Liver (tissue), 8 donors: ENCODE measurements at regions not wholly inside any gene's neighbourhood (a gene's known extent, or its start where the extent isn't known, plus 50 kb on each side); places are given as distances from the start of the nearest gene placed in this dataset.
A peak's percentile ranks its signal among the peaks of the same experiment; 100 is the strongest.

ENCODE experiments used
- DNase-seq: peaks from one replicate; pipeline ENCODE4 v3.0.0-alpha.2; 2017; ENCODE audit warnings: low spot score
- H3K27ac ChIP-seq, 2 donors: one replicate each; pipeline ENCODE4 v1.7.0; 2013; ENCODE audit warnings: inconsistent platforms in 2 of 2, low read length in 2 of 2, control low read depth in 1 of 2, low read depth in 1 of 2, mild to moderate bottlenecking in 1 of 2
- H3K27me3 ChIP-seq, 4 donors: one replicate each; pipeline versions ENCODE4 v1.6.1 to v1.7.0; 2013; ENCODE audit warnings: low read length in 3 of 4, inconsistent platforms in 1 of 4, mild to moderate bottlenecking in 1 of 4, moderate library complexity in 1 of 4; ENCODE audit not compliant: control insufficient read depth in 4 of 4, insufficient read depth in 4 of 4
- H3K36me3 ChIP-seq, 4 donors: one replicate each; pipeline versions ENCODE4 v1.6.1 to v1.7.0; 2013; ENCODE audit warnings: low read length in 3 of 4, mild to moderate bottlenecking in 3 of 4, low read depth in 1 of 4, moderate library complexity in 1 of 4; ENCODE audit not compliant: control insufficient read depth in 4 of 4, insufficient read depth in 3 of 4
- H3K4me1 ChIP-seq, 4 donors: one replicate each; pipeline versions ENCODE4 v1.6.1 to v1.7.0; 2013; ENCODE audit warnings: low read length in 3 of 4, mild to moderate bottlenecking in 3 of 4, moderate library complexity in 1 of 4; ENCODE audit not compliant: control insufficient read depth in 4 of 4, insufficient read depth in 4 of 4
- H3K4me3 ChIP-seq, 3 donors: one replicate each; pipeline versions ENCODE4 v1.6.1 to v1.7.0; 2013; ENCODE audit warnings: low read length in 3 of 3, control low read depth in 1 of 3, low read depth in 1 of 3, mild to moderate bottlenecking in 1 of 3
- H3K9ac ChIP-seq, 2 donors: one replicate each; pipeline ENCODE4 v1.7.0; 2013; ENCODE audit warnings: low read length in 2 of 2, mild to moderate bottlenecking in 2 of 2, moderate library complexity in 2 of 2, control low read depth in 1 of 2, low read depth in 1 of 2
- H3K9me3 ChIP-seq, 4 donors: one replicate each; pipeline versions ENCODE4 v1.6.1 to v1.7.0; 2013; ENCODE audit warnings: low read length in 3 of 4; ENCODE audit not compliant: control insufficient read depth in 4 of 4
- EGR1 ChIP-seq, 2 donors: IDR thresholded peaks; 2 replicates each; pipeline ENCODE4 v1.6.1; 2016 to 2018; ENCODE audit warnings: antibody characterized with exemption in 2 of 2, low read depth in 2 of 2
- FOXA1 ChIP-seq: IDR thresholded peaks from 2 replicates; pipeline ENCODE4 v1.6.1; 2016; ENCODE audit warnings: antibody characterized with exemption
- FOXA2 ChIP-seq: IDR thresholded peaks from 2 replicates; pipeline ENCODE4 v1.6.1; 2016; ENCODE audit warnings: antibody characterized with exemption
- GABPA ChIP-seq, 2 donors: IDR thresholded peaks in 1 of 2; conservative IDR thresholded peaks in 1 of 2; 2 replicates each; pipeline ENCODE4 v1.6.1; 2016; ENCODE audit warnings: antibody characterized with exemption in 2 of 2, mild to moderate bottlenecking in 1 of 2, moderate library complexity in 1 of 2
- HNF4A ChIP-seq, 2 donors: conservative IDR thresholded peaks; 2 replicates each; pipeline ENCODE4 v1.6.1; 2016; ENCODE audit warnings: antibody characterized with exemption in 2 of 2, mild to moderate bottlenecking in 2 of 2
- HNF4G ChIP-seq: IDR thresholded peaks from 2 replicates; pipeline ENCODE4 v1.6.1; 2016; ENCODE audit warnings: antibody characterized with exemption
- JUND ChIP-seq, 2 donors: IDR thresholded peaks; 2 replicates each; pipeline ENCODE4 v1.6.1; 2016; ENCODE audit warnings: antibody characterized with exemption in 2 of 2
- MAX ChIP-seq: IDR thresholded peaks from 2 replicates; pipeline ENCODE4 v1.6.1; 2016; ENCODE audit warnings: antibody characterized with exemption
- NR2F2 ChIP-seq: IDR thresholded peaks from 2 replicates; pipeline ENCODE4 v1.6.1; 2016; ENCODE audit warnings: antibody characterized with exemption
- RAD21 ChIP-seq, 2 donors: IDR thresholded peaks; 2 replicates each; pipeline ENCODE4 v1.6.1; 2016; ENCODE audit warnings: antibody characterized with exemption in 2 of 2, mild to moderate bottlenecking in 2 of 2
- RXRA ChIP-seq, 2 donors: IDR thresholded peaks; 2 replicates each; pipeline ENCODE4 v1.6.1; 2017 to 2018; ENCODE audit warnings: antibody characterized with exemption in 2 of 2, mild to moderate bottlenecking in 1 of 2
- SP1 ChIP-seq: IDR thresholded peaks from 2 replicates; pipeline ENCODE4 v1.6.1; 2018; ENCODE audit warnings: antibody characterized with exemption, mild to moderate bottlenecking
- TAF1 ChIP-seq: conservative IDR thresholded peaks from 2 replicates; pipeline ENCODE4 v1.6.1; 2016; ENCODE audit warnings: antibody characterized with exemption, mild to moderate bottlenecking
- YY1 ChIP-seq: IDR thresholded peaks from 2 replicates; pipeline ENCODE4 v1.6.1; 2016; ENCODE audit warnings: antibody characterized with exemption, mild to moderate bottlenecking
- ZBTB33 ChIP-seq: IDR thresholded peaks from 2 replicates; pipeline ENCODE4 v1.6.1; 2016; ENCODE audit warnings: antibody characterized with exemption
- WGBS: extraction: QIAGEN DNeasy Blood & Tissue Kit; methylation state at CpG from one replicate; pipeline ENCODE4 v1.1.7; 2013; 5-methylcytosine and 5-hydroxymethylcytosine counted together
- TF ChIP-seq, protein P1 (sequence below): IDR thresholded peaks from 2 replicates; pipeline ENCODE4 v1.6.1; 2016; ENCODE audit warnings: antibody characterized with exemption
- TF ChIP-seq, protein P2 (sequence below): IDR thresholded peaks from 2 replicates; pipeline ENCODE4 v1.6.1; 2016; ENCODE audit warnings: antibody characterized with exemption, mild to moderate bottlenecking
- TF ChIP-seq, protein P3 (sequence below): fragments of 150-350 bp; IDR thresholded peaks from 2 replicates; pipeline ENCODE4 v1.5.1; 2017; ENCODE audit warnings: improper control_type of control experiment, low read depth, low read length; ENCODE audit not compliant: missing input control
- donor health status: healthy.
- donor health status: healthy.
- donor health status: healthy.
- donor health status: healthy.
- donor health status: healthy.

DNA sequence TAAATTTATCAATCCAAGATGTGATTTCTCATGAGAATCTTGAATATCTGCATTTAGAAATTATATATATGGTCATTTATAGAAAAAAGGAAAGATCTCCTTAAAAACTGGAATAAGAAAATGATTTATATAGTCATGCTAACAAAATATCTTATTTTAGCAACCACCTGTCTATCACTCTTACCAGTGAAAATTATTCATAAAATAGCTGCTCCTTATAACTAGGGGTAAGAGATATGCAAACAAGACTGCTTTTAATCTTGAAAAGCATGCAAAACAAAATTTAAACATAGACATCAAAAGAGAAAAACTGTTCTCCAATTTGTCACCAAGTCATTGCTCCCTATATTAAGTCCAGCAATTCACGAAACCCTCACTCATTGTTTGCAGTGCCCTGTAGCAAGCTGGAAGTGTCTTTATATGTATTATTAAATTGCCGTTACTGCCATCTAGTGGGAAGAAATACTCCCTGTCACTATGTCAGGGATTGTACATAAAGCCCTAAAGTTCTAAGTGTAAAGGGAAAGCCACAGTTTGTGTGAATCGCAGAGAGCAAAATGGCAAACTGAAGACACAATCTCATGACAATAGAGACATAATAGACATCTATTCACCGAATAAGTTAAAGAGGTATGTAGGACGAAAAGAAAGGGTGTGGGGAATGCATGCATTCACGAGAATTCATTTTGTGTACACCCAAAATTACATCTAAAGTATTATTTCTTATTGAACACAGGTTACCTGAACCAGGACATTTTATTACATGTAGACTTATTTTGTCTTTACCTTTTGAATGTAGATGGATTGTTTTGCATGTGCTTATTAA lies 600.5 kb downstream of the USP25 start (continued):
- TF ChIP-seq HNF4A (conservative IDR thresholded peaks at IDR 0.05): peak in 1 of 2 donors; percentile 46

GRCh38 chr21:16330908-16331268 lies 601.1 kb downstream of the USP25 start:
- TF ChIP-seq, protein P1, sequence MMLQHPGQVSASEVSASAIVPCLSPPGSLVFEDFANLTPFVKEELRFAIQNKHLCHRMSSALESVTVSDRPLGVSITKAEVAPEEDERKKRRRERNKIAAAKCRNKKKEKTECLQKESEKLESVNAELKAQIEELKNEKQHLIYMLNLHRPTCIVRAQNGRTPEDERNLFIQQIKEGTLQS: no peak
- TF ChIP-seq SP1: no peak
- no peak for TF ChIP-seq HNF4A (conservative IDR thresholded peaks at IDR 0.05)
- TF ChIP-seq EGR1 (IDR thresholded peaks at IDR 0.05; ENCODE audit: low read depth in 2 of 2): no peak
- no peak for TF ChIP-seq MAX
- no peak for TF ChIP-seq TAF1
- no peak for TF ChIP-seq ZBTB33
- TF ChIP-seq, protein P2, sequence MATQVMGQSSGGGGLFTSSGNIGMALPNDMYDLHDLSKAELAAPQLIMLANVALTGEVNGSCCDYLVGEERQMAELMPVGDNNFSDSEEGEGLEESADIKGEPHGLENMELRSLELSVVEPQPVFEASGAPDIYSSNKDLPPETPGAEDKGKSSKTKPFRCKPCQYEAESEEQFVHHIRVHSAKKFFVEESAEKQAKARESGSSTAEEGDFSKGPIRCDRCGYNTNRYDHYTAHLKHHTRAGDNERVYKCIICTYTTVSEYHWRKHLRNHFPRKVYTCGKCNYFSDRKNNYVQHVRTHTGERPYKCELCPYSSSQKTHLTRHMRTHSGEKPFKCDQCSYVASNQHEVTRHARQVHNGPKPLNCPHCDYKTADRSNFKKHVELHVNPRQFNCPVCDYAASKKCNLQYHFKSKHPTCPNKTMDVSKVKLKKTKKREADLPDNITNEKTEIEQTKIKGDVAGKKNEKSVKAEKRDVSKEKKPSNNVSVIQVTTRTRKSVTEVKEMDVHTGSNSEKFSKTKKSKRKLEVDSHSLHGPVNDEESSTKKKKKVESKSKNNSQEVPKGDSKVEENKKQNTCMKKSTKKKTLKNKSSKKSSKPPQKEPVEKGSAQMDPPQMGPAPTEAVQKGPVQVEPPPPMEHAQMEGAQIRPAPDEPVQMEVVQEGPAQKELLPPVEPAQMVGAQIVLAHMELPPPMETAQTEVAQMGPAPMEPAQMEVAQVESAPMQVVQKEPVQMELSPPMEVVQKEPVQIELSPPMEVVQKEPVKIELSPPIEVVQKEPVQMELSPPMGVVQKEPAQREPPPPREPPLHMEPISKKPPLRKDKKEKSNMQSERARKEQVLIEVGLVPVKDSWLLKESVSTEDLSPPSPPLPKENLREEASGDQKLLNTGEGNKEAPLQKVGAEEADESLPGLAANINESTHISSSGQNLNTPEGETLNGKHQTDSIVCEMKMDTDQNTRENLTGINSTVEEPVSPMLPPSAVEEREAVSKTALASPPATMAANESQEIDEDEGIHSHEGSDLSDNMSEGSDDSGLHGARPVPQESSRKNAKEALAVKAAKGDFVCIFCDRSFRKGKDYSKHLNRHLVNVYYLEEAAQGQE: no peak
- TF ChIP-seq GABPA (IDR thresholded peaks at IDR 0.05 in 1 of 2, conservative IDR thresholded peaks at IDR 0.05 in 1 of 2): no peak
- TF ChIP-seq RXRA (IDR thresholded peaks at IDR 0.05): no peak
- TF ChIP-seq YY1: no peak
- TF ChIP-seq FOXA1: no peak
- TF ChIP-seq HNF4G: no peak
- TF ChIP-seq, protein P3, sequence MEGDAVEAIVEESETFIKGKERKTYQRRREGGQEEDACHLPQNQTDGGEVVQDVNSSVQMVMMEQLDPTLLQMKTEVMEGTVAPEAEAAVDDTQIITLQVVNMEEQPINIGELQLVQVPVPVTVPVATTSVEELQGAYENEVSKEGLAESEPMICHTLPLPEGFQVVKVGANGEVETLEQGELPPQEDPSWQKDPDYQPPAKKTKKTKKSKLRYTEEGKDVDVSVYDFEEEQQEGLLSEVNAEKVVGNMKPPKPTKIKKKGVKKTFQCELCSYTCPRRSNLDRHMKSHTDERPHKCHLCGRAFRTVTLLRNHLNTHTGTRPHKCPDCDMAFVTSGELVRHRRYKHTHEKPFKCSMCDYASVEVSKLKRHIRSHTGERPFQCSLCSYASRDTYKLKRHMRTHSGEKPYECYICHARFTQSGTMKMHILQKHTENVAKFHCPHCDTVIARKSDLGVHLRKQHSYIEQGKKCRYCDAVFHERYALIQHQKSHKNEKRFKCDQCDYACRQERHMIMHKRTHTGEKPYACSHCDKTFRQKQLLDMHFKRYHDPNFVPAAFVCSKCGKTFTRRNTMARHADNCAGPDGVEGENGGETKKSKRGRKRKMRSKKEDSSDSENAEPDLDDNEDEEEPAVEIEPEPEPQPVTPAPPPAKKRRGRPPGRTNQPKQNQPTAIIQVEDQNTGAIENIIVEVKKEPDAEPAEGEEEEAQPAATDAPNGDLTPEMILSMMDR: no peak
- TF ChIP-seq JUND (IDR thresholded peaks at IDR 0.05): no peak
- TF ChIP-seq FOXA2: no peak
- no peak for TF ChIP-seq NR2F2
- no peak for TF ChIP-seq RAD21 (IDR thresholded peaks at IDR 0.05)
- Histone ChIP-seq H3K9me3 (no peaks in the 10 kb centered on the region), H3K27ac (no peak overlapping the region), H3K27me3 (no peaks in the 10 kb centered on the region), H3K36me3 (no peaks in the 10 kb centered on the region), H3K4me1 (peaks cover 0 to 3% (median 1%) of the 10 kb centered on the region in 4 donors), H3K9ac (no peak overlapping the region), H3K4me3 (no peak overlapping the region)
- no peak for DNase-seq
- WGBS: 88% methylated on average over 5 of the region's 5 CpGs
